HG03108 (cell line): ENCODE measurements at regions not wholly inside any gene's neighbourhood (a gene's known extent, or its start where the extent isn't known, plus 50 kb on each side); places are given as distances from the start of the nearest gene placed in this dataset.

Experiments
- ATAC-seq: cut with Tn5 transposase; IDR thresholded peaks from one replicate; pipeline ENCODE4 v1.9.1; 2021; ENCODE audit warnings: moderate library complexity; ENCODE audit not compliant: unreplicated experiment

- no peak for ATAC-seq
These were observed 568.1 kb upstream of the MKI67 start for GRCh38 chr10:128694168-128694850.

DNA sequence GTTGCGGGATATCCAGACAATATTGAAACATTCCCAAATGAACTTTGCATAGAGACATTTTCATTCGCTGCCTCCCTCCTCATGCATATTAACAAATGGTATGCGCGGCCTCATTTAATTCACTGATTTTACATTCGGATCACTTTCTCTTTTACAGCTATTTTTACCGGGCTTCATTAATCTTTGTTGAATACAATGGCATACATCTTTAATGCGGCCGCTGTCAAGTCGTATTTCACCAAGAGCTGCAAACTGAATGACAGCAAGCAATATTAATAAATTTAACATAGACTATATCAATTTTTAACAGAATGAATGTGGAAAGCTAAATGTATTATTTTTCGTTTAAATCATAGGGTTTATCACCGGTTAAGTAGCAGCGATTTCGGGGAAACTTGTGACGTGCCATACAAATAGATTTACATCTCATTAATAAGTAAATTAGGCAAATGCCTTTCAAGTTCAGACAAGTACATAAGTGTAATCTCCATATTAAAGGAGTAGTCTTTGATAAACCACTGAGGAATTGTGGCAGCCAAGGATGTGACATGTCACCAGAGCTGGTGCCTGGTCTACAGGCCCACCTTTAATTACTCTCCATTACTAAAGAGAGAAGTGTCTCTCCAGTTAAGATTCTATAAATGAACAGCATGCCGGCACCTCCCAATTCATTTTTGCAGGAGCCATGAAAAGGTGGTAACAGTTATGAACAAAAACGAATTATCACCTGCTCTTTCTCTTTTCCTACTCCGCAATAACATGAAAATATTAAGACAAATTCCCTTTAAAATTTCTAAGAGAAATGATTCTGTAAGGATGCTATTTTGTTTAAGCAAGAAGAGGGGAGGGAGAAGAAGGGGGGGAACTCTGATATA is 568.9 kb upstream of the MKI67 start:
- ATAC-seq, result no peak

DNA sequence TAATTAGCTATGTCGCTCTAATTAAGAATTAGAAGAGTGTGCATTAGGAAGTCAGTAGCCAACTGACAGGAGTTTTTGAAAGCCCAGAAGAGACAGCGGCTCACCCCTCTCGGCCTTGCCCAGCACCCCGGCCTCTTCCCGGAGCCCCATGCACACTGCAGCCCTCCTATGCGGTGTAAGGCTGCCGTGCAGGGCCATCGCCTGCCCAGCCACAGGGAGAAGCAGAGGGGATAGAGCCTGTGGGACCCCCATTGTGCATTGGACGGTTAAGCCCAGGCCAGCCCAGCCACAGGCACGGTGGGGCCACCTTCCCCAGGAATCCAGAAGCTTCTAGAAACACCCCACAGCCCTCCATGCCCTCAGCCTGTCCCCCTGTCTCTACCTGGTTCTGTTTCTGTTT is 569.7 kb upstream of the MKI67 start:
- no peak for ATAC-seq

DNA sequence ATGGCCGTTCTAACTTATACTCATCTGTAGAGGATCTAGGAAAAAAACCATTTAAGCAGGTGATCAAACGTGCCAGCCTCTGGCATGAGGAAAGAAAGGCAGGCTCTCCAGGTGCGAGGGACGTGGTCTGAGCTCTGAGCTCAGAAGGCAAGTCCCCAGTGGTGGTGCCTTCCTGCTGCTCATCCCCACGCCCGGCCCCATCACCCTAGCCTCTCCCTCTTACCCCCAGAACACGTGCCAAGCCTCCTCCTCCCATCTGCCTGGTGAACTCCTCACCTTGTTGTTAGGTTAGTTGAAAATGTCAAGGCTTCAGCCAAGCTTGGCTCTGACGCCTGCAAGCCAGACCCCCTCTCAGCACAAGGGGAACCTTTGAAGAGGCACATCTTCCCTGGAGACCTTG is 571.2 kb upstream of the MKI67 start:
- ATAC-seq, result no peak

- no peak for ATAC-seq
These were observed 575.2 kb upstream of the MKI67 start for GRCh38 chr10:128701381-128701780.

- no peak for ATAC-seq
These were observed 575.6 kb upstream of the MKI67 start for GRCh38 chr10:128701837-128702236.

GRCh38 chr10:128704716-128705115 is 578.5 kb upstream of the MKI67 start:
- ATAC-seq, result no peak

DNA sequence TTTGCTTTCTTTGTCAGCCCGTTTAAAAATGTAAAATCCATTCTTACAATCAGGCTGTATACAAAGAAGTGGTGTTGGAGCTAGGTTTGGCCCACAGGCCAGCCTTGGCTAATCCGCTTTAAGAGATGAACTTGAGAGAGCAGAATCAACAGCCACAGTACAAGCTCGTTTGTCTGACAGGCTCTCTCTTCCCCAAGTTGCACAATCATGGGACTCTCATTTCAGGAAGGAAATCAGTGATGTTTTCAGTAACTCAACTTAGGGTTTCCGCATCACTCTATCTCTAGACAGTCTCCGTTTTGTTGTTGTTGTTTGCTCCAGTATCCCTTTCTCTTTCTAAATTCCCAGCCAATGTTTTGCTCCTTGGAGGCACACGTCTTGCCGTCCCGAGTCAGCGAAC is 582.0 kb upstream of the MKI67 start:
- ATAC-seq, result no peak

DNA sequence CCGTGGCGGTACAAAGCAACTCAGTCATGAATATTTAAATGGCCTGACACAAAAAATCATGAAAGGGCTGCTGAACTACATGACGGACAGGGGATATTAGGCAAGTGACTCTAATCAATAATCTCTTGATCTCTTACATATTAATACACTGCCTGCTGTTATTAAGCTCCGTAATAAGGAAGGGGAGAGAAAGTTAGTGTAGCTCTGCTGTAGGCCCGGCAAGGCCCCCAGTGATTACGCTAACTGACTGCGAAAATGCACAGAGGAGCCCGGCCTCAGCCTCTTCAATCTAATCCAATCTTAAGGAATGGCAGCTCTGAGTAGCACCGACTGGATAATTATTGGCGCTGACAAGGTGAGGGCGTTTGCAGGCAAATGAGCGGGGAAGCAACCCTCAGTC is 583.5 kb upstream of the MKI67 start:
- no peak for ATAC-seq

DNA sequence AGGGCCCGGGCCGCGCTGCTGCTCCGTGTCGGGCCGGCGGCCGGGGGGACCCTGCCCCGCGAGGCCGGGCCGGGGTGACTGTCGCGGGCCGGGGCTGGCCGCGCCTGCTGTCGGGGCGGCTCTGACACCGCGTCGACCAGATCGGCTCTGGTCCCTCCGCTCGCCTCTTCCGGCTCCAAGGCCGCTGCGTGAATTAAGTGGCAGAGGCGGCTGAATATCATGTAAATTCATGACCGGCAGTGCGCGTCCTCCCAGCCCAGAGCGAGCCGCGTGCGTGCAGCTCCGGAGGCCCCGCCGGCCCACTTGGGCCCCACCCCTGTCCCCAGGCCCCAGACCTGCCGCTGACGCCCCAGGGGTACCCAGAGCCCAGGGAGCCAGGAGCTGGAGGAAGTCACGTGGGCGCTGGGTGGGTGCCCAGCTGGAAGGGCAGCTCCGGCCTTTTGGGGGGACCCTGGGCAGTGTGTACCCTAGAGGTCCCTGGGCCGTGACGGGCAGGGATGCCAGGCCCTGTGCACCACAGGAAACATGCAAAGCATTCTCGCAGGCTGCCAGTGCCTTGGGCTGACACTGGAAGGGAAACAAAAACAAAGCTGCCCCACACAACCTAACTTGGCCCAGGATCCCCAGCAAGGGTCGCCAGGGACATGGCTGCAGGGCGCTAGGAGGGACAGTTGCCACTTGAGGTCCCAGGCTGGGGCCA is 584.0 kb upstream of the MKI67 start:
- no peak for ATAC-seq

GRCh38 chr10:128710798-128711183 is 584.6 kb upstream of the MKI67 start:
- no peak for ATAC-seq

- ATAC-seq, result no peak
These were observed 585.6 kb upstream of the MKI67 start for GRCh38 chr10:128711806-128712205.

DNA sequence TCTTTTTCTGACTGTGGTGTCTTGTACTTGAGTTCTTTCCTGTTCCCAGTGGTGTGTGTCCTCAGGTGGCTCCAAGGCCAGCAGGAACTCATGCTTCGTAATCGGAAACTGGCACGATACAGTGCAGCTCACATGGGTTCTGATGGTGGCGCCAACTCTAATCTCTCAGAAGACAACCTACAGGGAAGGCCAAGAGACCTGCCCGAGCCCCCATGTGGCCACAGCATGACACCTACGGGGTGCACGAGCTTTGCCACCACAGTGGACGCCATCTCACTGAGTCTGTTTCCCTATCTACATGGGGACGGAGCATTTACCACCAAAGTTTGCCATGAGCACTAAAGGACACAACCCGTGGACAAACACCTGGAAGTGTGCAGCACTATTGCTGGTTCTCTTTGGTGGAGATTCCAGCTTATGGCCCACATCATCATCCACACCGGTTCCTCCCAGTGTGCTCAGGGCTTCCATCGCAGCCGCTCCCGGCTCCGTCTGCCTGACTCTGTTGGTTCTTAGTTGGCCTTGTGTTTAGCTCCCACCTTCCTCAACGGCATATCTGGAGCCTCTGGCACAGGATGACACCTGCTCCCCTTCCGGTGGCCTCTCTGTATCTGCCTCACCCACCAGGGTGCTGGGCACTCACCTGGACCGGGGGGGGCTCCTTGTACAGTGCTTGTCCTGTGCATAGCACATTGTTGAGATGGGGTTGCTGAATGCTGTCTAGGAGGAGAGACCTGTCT is 586.6 kb upstream of the MKI67 start:
- ATAC-seq, result no peak

DNA sequence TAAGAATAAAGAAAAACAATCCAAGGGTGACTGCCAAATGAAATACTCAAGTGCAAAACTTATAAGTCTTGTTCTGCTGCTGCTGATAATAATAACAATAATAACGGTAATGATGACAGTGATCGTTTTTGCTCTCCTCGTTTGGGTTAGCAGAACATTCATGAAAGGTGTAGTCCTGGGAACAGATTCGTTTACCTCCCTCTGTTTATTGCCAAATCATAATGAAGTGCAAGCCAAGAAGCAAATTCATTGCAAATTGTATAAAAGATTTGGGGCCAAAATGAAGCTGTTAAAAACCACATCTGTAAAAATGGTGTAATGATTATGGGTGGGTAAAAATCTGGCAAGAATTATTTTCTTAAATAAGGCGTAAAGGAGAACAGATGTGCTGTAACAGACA is 587.2 kb upstream of the MKI67 start:
- ATAC-seq, result no peak

- ATAC-seq, result no peak
These were observed 587.8 kb upstream of the MKI67 start for GRCh38 chr10:128713874-128714570.

- no peak for ATAC-seq
These were observed 588.6 kb upstream of the MKI67 start for GRCh38 chr10:128714644-128715415.

DNA sequence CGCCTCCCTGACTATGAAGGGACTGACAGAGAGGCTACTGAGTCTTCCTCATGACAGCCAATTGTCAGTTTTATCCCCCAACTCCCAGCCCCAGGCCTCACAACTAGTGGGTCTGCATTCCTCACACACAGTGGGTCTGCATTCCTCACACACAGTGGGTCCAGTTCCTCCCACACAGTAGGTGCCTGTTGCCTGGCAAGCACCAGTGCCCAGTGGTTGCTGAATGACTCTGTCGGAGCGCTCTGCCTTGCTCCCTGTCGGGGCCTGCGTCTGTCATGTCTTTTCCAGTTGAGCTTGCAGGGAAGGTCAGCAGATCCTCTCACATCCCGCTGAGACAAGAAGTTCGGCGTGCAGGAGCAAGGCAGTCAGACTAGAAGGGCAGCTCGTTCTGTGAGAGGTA is 590.0 kb upstream of the MKI67 start:
- no peak for ATAC-seq

GRCh38 chr10:128721963-128722445 is 595.8 kb upstream of the MKI67 start:
- no peak for ATAC-seq

DNA sequence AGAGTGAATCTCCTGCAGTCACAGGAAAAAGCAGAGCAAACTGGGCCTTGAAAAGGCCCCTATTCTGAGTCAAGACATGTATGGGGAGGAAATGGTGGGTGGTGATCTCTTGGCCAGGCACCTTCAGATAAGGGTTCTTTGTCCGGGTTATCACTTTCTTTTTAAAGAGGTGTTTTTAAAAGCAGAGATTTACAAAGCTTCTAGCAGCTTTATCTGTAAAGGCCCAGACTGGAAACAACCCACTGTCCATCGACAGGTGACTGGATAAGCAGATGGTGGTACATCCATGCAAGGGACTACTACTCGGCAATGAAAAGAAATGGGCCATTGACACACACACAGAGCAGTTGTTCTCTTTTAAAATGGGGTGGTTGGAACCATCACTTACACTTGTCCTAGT is 596.7 kb upstream of the MKI67 start:
- ATAC-seq, result no peak
